GM12878 (cell line): ENCODE measurements at regions not wholly inside any gene's neighbourhood (a gene's known extent, or its start where the extent isn't known, plus 50 kb on each side); places are given as distances from the start of the nearest gene placed in this dataset.

Experiments used
- ATAC-seq: fragments of 200-7000 bp; cut with Tn5 transposase; 3 replicates; pipeline ENCODE4 v1.9.1; 2020; ENCODE audit warnings: mild to moderate bottlenecking, moderate library complexity
- BruUV-seq: library from RNA; stranded (reverse); fragments of 400-500 nt; replicated peaks from 2 replicates; lab custom pipeline; 2021; lab: Mats Ljungman, UMichigan
- CTCF ChIA-PET: fragments of 300-600 bp; sonication (Branson Sonifier 250); formaldehyde crosslinking; extraction: SDS; loops from one replicate; lab custom pipeline; 2021; ENCODE audit warnings: inconsistent platforms; lab: Yijun Ruan, JAX
- POLR2A ChIA-PET: fragments of 350-600 bp; formaldehyde crosslinking; extraction: SDS; loops from one replicate; lab custom pipeline; 2021; ENCODE audit warnings: inconsistent platforms; lab: Charles Lee
- RAD21 ChIA-PET: fragments of 300-600 bp; sonication (Branson Sonifier 250); formaldehyde crosslinking; loops from one replicate; lab custom pipeline; 2023; ENCODE audit warnings: antibody characterized with exemption; ENCODE audit not compliant: unreplicated experiment; lab: Charles Lee
- SMC1A ChIA-PET: fragments of 300-600 bp; sonication (Branson Sonifier 250); formaldehyde crosslinking; loops from one replicate; lab custom pipeline; 2023; ENCODE audit not compliant: unreplicated experiment, uncharacterized antibody; lab: Charles Lee
- DNase-seq: peaks from one replicate; pipeline ENCODE4 v3.0.0-alpha.2; 2011; ENCODE audit warnings: low read depth, low spot score
- FAIRE-seq: peaks from 3 replicates; lab custom pipeline; 2011; peaks lifted over from hg19 to GRCh38; lab: Jason Lieb, UNC
- H2AFZ ChIP-seq: 2 replicates; pipeline ENCODE4 v1.6.0; 2011; ENCODE audit warnings: low read depth, low read length, control low read depth; ENCODE audit not compliant: control insufficient read depth
- H3K27ac ChIP-seq: 2 replicates; pipeline ENCODE4 v1.5.1; 2011; ENCODE audit warnings: control low read depth; ENCODE audit not compliant: control insufficient read depth, insufficient read depth
- H3K27me3 ChIP-seq, 2 experiments: replicated peaks in 1 of 2; 2 replicates each; pipeline versions ENCODE4 v1.6.0 to v1.6.1; 2011; ENCODE audit warnings: low read length in 1 of 2; ENCODE audit not compliant: control insufficient read depth in 2 of 2, insufficient read depth in 2 of 2
- H3K36me3 ChIP-seq, 2 experiments: 2 replicates each; pipeline ENCODE4 v1.5.1; 2011; ENCODE audit warnings: low read length in 1 of 2; ENCODE audit not compliant: control insufficient read depth in 2 of 2, insufficient read depth in 2 of 2
- H3K4me1 ChIP-seq: 2 replicates; pipeline ENCODE4 v1.6.1; 2011; ENCODE audit warnings: mild to moderate bottlenecking, low read length, moderate library complexity, mixed read lengths; ENCODE audit not compliant: control insufficient read depth, insufficient read depth
- H3K4me2 ChIP-seq: 2 replicates; pipeline ENCODE4 v1.6.0; 2011; ENCODE audit warnings: control low read depth; ENCODE audit not compliant: control insufficient read depth, insufficient read depth
- H3K4me3 ChIP-seq: fragments of 200-600 bp; sonication (generic); 2 replicates; pipeline ENCODE4 v1.5.1; 2016
- H3K79me2 ChIP-seq: 2 replicates; pipeline ENCODE4 v1.6.0; 2011; ENCODE audit warnings: low read length; ENCODE audit not compliant: control insufficient read depth, insufficient read depth
- H3K9ac ChIP-seq: 2 replicates; pipeline ENCODE4 v1.8.0; 2011; ENCODE audit warnings: low read length, control low read depth, mixed read lengths; ENCODE audit not compliant: control insufficient read depth, insufficient read depth
- H3K9me3 ChIP-seq: replicated peaks from 3 replicates; pipeline ENCODE4 v1.5.1; 2011; ENCODE audit warnings: mild to moderate bottlenecking, low read length; ENCODE audit not compliant: control insufficient read depth, insufficient read depth
- H4K20me1 ChIP-seq: 2 replicates; pipeline ENCODE4 v1.6.0; 2011; ENCODE audit not compliant: control insufficient read depth, insufficient read depth
- BCL3 ChIP-seq: IDR thresholded peaks from 2 replicates; pipeline ENCODE4 v1.6.1; 2011; ENCODE audit warnings: borderline replicate concordance, low read depth, mild to moderate bottlenecking, moderate library complexity, low read length; ENCODE audit not compliant: insufficient read depth, poor library complexity, severe bottlenecking
- HDAC2 ChIP-seq: fragments of 200-600 bp; sonication (generic); IDR thresholded peaks from 2 replicates; pipeline ENCODE4 v1.6.1; 2017
- HDGF ChIP-seq: fragments of 450-650 bp; IDR thresholded peaks from 2 replicates; pipeline ENCODE4 v1.6.1; 2016; ENCODE audit warnings: antibody characterized with exemption
- NBN ChIP-seq: fragments of 450-650 bp; IDR thresholded peaks from 2 replicates; pipeline ENCODE4 v1.6.1; 2016
- NFIC ChIP-seq: IDR thresholded peaks from 2 replicates; pipeline ENCODE4 v1.6.1; 2012; ENCODE audit warnings: low read depth, mild to moderate bottlenecking, inconsistent platforms, low read length, moderate library complexity
- USF2 ChIP-seq: IDR thresholded peaks from 2 replicates; pipeline ENCODE4 v1.6.1; 2011; ENCODE audit warnings: low read depth, low read length, improper control_type of control experiment, borderline replicate concordance
- WGBS: methylation state at CpG from one replicate; pipeline ENCODE4 v1.1.6; 2016; ENCODE audit warnings: low lambda C conversion rate; ENCODE audit not compliant: insufficient replicate concordance, insufficient coverage; ENCODE audit errors: missing lambda C conversion rate; 5-methylcytosine and 5-hydroxymethylcytosine counted together
- in situ Hi-C: fragments of 300-500 bp; cut with MboI; formaldehyde crosslinking; loops from 9 replicates; pipeline ENCODE4 v1.14.3; 2018; ENCODE audit warnings: mixed read lengths
- intact Hi-C: fragments of 100-400 bp; cut with micrococcal nuclease; formaldehyde crosslinking; loops from one replicate; pipeline ENCODE4 v1.14.2; 2022; ENCODE audit not compliant: unreplicated experiment
- TF ChIP-seq, protein P1 (sequence below): fragments of 450-650 bp; IDR thresholded peaks from 2 replicates; pipeline ENCODE4 v1.6.1; 2017; ENCODE audit warnings: mild to moderate bottlenecking, moderate library complexity
- TF ChIP-seq, protein P2 (sequence below): fragments of 450-650 bp; formaldehyde crosslinking; IDR thresholded peaks from 2 replicates; pipeline ENCODE4 v1.4.0; 2020; ENCODE audit warnings: mild to moderate bottlenecking, moderate library complexity

DNA sequence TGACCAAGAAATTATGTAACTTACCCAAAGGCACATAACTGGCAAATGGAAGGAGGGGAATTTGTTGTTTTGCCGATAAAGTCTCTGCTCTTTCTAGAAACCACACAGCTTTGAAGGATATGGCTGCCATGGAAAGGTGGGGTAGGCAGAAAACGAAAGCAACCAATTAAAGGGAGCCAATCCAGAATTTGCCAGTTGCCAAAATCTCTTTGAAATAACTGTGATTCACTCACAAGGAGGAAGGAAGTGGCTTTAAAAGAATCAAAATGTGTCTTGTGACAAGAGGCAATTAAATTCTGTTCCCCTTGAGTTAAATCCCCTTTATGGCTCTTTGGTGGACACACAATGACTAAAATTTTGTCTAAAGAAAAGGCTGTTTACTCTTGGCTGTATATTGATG, 61.2 kb upstream of the CCDC190 start (continued):
- TF ChIP-seq, protein P1, sequence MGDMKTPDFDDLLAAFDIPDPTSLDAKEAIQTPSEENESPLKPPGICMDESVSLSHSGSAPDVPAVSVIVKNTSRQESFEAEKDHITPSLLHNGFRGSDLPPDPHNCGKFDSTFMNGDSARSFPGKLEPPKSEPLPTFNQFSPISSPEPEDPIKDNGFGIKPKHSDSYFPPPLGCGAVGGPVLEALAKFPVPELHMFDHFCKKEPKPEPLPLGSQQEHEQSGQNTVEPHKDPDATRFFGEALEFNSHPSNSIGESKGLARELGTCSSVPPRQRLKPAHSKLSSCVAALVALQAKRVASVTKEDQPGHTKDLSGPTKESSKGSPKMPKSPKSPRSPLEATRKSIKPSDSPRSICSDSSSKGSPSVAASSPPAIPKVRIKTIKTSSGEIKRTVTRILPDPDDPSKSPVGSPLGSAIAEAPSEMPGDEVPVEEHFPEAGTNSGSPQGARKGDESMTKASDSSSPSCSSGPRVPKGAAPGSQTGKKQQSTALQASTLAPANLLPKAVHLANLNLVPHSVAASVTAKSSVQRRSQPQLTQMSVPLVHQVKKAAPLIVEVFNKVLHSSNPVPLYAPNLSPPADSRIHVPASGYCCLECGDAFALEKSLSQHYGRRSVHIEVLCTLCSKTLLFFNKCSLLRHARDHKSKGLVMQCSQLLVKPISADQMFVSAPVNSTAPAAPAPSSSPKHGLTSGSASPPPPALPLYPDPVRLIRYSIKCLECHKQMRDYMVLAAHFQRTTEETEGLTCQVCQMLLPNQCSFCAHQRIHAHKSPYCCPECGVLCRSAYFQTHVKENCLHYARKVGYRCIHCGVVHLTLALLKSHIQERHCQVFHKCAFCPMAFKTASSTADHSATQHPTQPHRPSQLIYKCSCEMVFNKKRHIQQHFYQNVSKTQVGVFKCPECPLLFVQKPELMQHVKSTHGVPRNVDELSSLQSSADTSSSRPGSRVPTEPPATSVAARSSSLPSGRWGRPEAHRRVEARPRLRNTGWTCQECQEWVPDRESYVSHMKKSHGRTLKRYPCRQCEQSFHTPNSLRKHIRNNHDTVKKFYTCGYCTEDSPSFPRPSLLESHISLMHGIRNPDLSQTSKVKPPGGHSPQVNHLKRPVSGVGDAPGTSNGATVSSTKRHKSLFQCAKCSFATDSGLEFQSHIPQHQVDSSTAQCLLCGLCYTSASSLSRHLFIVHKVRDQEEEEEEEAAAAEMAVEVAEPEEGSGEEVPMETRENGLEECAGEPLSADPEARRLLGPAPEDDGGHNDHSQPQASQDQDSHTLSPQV, result no peak
- no peak for TF ChIP-seq BCL3
- TF ChIP-seq NFIC, result no peak
- TF ChIP-seq HDAC2, result no peak
- no peak for TF ChIP-seq NBN
- TF ChIP-seq, all 136 proteins: peak for 0

DNA sequence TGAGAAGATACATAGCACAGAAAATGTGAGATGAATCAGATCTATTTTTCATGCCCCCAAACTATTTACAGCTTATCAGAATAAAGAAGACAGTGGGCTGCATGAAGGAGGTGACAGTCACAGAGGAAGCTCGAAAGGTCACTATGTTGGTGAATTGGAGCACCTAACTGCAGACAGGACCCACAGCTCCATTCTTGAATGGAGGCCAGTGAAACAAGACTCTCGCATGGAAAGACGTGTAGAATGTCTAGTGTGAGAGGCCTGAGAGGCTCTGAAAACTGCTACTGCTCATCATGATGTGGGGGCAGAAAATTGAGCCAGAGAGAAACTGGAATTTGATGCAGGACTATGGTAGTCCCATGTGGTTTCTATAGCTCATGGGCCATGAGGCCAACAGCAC, 60.3 kb upstream of the CCDC190 start:
- TF ChIP-seq USF2 (no peak), HDGF (no peak)
- TF ChIP-seq, protein P2, sequence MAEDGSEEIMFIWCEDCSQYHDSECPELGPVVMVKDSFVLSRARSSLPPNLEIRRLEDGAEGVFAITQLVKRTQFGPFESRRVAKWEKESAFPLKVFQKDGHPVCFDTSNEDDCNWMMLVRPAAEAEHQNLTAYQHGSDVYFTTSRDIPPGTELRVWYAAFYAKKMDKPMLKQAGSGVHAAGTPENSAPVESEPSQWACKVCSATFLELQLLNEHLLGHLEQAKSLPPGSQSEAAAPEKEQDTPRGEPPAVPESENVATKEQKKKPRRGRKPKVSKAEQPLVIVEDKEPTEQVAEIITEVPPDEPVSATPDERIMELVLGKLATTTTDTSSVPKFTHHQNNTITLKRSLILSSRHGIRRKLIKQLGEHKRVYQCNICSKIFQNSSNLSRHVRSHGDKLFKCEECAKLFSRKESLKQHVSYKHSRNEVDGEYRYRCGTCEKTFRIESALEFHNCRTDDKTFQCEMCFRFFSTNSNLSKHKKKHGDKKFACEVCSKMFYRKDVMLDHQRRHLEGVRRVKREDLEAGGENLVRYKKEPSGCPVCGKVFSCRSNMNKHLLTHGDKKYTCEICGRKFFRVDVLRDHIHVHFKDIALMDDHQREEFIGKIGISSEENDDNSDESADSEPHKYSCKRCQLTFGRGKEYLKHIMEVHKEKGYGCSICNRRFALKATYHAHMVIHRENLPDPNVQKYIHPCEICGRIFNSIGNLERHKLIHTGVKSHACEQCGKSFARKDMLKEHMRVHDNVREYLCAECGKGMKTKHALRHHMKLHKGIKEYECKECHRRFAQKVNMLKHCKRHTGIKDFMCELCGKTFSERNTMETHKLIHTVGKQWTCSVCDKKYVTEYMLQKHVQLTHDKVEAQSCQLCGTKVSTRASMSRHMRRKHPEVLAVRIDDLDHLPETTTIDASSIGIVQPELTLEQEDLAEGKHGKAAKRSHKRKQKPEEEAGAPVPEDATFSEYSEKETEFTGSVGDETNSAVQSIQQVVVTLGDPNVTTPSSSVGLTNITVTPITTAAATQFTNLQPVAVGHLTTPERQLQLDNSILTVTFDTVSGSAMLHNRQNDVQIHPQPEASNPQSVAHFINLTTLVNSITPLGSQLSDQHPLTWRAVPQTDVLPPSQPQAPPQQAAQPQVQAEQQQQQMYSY (CRISPR knock-in tag), result no peak
- RAD21 ChIA-PET, result no interaction called here
- no peak for FAIRE-seq

More for the DNA sequence above, 60.3 kb upstream of the CCDC190 start:
- ChIA-PET POLR2A (no interaction called here), CTCF (no interaction called here), SMC1A (no interaction called here)
- H3K4me1 ChIP-seq, result no peaks in the 10 kb centered on the region
- no peaks in the 10 kb centered on the region for H3K79me2 ChIP-seq
- H3K27me3 ChIP-seq, result peaks cover 0 to 2% of the 10 kb centered on the region in 2 experiments; a peak in 2 of 4 replicates
- in situ Hi-C loops, result no loop called here
- no peak overlapping the region for H3K4me3 ChIP-seq
- H3K27ac ChIP-seq, result no peak overlapping the region
- intact Hi-C loops, result loop anchor here (1.0 kb wide), 1 partner anchor 21 kb away; no protein-coding TSS in a partner anchor
- no peaks in the 10 kb centered on the region for H3K9me3 ChIP-seq
- H4K20me1 ChIP-seq, result no peaks in the 10 kb centered on the region
- H2AFZ ChIP-seq, result no peak overlapping the region
- BruUV-seq, result no TSS peak
- no peak overlapping the region for H3K4me2 ChIP-seq
- H3K36me3 ChIP-seq, result no peaks in the 10 kb centered on the region
- no peak for DNase-seq
- H3K9ac ChIP-seq, result no peak overlapping the region
- ATAC-seq, result no peak
- 17% methylated on average over 3 of the region's 3 CpGs for whole genome bisulfite sequencing
